ENCODE measurements at regions not wholly inside any gene's neighbourhood (a gene's known extent, or its start where the extent isn't known, plus 50 kb on each side); places are given as distances from the start of the nearest gene placed in this dataset.

DNA sequence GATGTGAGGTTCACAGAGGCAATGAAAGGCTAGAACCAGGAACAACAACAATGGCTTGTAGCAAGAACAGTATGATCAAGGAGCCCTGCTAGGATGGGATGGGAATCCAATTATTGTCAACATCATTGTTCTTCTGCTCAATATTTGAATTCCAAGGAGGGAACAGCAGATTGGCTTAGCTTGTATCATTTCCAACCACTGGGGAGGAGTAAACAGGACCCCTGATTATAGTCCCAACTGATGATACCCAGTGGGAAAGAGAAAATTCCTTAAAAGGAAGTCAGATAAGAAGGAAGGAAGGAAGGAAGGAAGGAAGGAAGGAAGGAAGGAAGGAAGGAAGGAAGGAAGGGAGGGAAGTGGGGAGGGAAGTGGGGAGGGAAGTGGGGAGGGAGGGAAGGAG lies 69.5 kb upstream of the ZC3H12C start:
- DNase-seq (ENCODE audit: low read depth in 2 of 2), result no peak

DNA sequence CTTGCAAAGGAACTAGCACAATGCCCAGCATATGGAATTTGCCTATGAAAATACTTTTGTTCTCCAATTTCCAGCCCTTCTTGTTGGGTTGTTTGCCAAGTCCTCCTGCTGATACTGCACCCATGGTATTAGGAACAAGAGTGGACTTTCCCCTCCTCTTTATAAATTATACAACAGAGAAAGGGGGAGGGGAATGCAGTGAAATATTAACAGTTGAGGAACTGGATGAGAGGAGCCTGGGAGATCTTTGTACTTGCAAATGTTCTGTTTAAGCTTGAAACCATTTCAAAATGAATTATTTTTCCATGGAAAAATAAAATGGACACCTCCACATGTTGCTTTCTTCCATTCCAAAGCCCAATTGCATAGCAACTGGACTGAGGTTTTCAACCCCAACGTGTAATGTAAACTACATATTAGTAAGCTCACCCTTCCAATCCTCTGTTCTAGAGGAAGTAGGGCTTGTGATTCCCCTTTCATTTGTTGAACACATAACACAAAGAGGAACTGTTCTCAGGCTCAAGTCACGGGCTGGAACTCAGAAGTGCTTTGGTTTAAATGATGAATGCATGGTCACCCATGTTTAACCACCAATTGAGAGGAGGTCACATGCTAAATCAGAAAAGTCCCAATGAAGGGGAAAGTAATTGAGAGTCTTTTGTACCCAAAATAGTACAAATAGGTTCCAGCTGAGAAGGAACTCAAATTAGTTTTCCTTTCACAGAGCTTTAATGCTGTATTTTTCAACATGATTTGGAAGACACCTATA lies 66.2 kb upstream of the ZC3H12C start:
- no peak for DNase-seq (ENCODE audit: low read depth in 2 of 2)

DNA sequence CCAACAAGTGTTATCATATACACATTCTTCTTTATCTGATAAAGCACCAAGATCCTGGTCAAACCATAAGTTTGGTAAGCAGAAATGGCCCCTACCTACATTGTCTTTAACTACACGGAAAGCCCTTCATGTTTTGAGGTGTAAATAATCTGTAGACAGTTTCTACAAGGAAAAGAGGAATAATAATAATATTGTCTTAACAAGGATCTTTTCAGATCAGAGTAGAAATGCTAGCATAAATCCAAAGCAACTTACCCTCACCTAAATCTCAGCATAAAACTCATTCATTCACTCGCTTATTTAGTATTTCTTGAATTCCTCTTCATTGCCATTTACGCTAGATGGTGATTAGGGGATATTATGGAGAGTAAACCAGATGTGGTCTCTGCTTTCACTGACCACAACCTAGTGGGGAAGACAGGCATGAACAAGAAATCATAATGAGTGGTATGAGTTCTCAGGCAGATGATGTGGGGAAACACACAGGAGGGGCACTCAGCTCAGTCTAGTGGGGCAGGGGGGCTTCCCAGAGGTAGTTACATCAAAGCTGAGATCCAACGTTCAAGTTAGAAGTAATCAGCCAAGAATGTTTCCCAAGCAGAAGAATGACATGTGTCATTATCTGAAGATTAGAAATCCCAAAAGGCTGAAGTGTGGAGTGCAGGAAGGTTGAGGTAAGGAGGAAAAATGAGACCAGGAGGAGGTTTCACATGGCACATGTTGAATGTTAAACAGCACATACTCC lies 65.4 kb upstream of the ZC3H12C start:
- no peak for DNase-seq (ENCODE audit: low read depth in 2 of 2)

DNA sequence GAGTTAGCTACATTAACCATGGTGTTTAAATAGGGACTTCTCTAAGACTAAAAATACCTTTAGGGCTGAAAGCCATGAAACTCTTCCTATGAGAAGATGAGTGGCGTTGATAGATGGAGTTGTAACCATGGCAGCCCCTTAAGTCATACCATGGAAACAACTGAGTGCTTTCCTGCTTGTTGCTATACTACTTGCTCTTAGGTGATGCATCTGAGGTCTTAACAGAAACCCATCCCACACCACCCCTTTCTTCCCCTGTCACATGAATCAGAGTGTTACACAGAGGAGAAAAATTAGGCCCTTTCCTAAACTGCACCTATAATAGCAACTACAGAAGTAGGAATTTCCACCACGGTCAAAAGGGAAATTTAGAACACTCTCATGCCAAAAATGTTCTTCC lies 64.3 kb upstream of the ZC3H12C start:
- no peak for DNase-seq (ENCODE audit: low read depth in 2 of 2)

DNA sequence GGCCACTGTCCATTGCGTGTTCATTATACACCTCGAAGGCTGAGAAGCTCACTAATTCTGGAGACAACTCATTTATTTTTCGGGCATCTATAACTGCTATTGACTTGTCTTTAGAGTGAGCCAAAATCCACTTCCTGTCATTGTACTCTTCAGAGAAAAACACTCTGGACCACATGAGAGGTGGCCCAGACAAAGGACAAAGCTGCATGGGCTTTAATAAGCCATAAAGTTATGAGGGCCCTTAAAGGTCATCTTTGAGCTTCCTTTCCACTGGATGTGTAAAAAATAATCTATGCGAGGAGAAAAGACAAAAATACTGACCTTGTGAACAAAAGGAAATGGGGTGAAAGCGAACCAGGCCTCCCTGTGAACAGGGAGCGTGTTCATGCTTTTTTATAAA lies 63.5 kb upstream of the ZC3H12C start:
- DNase-seq (ENCODE audit: low read depth in 2 of 2), result no peak

DNA sequence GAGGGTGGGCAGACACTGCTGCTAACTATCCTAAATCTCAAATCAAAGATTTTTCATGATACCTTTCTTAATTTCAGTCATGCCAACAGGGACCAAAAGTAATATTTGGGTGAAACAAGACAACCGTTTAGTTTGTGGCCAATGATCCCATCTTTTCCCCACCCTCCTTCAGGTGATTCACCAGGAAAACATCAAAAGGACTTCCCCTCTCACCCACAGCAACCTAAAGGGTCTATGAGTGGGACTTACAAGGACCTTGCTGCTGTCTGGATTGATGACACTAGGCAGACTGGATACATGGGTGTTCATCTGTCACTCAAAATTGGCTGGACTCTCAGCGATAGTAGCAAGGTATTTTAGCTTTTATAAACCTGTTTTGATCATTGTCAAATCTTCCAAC lies 62.0 kb upstream of the ZC3H12C start:
- DNase-seq (ENCODE audit: low read depth in 2 of 2), result no peak

DNA sequence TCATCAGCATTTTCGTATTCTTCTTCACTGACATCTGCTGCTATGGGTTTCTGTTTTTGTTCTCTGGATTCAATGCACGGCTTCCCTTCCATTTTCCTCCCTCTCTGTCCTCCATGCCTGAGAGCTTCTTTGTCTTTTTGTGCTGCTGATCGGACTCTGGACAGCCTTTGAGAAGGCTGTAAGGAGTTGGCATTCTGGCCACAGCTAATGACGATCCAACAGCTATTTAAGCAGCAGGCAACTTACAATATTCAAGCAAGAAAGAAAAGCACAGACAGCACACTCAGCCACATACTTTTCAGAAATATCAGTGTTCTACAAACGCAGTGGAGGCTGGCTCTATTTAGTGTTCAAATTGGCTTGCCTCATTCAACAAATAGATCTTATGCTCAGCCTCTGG lies 60.9 kb upstream of the ZC3H12C start:
- no peak for DNase-seq (ENCODE audit: low read depth in 2 of 2)

DNA sequence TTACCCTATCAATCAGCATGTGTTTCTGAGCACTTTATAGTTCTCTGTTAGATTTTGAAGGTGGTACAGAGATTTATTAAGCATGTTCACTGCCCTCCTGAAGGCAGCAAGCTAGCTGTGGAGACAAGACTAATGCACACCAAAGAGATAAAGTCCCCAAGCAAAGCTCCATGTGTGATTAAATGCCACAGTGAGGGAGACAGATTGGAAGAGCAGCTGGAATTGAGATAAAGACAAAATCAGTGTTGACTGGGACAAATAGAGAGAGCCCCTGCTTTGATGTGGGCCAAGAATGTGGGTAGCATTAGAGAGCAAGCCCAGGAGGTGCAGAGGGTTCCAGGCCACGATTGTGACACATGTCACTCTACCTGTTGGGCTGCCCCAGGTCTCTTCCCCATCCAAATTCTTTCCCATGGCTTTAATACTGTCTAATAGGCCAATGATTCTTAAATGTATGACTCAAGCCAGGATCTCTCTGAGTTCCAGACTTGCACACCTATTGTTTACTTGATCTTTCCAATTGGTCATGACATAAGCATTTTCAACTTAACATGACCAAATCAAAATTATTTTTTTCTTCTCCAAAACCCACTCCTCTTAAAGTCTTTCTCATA lies 60.1 kb upstream of the ZC3H12C start:
- no peak for DNase-seq (ENCODE audit: low read depth in 2 of 2)

DNA sequence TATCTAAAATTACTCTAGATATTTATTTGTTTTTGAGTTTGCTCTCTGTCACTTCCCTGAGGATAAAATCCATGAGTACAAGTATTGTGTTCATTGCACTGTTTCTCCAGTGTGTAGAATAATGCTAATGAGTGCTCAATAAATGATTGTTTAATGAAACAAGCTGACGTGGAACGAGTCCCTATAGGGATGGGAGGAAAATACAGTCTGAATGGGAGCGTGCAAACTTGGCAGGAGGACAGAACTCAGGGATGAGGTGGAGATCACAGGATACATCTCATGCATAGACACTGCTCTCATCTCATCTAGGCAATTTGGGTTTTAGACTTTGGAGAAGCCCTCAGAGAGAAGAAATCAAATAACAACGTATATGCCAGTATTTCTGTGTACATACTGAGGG lies 58.4 kb upstream of the ZC3H12C start:
- no peak for DNase-seq (ENCODE audit: low read depth in 2 of 2)

DNA sequence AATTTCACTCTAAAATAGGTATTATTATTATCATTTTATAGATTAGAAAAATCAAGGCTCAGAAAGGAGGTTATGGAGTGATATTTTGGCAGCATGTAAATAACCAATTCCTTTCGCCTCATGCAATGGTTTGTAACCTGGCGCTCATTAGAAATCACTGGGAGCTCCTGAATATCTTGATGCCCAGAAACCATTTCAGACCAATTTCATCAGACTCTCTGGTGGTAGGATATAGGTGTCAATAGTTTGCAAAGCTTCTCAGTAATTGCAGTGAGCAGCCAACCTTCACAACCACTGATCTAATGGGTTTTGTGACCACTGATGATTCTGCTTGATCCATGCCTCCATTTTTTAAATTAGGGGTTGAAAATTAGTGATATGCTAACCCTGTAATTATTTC lies 57.8 kb upstream of the ZC3H12C start:
- no peak for DNase-seq (ENCODE audit: low read depth in 2 of 2)

DNA sequence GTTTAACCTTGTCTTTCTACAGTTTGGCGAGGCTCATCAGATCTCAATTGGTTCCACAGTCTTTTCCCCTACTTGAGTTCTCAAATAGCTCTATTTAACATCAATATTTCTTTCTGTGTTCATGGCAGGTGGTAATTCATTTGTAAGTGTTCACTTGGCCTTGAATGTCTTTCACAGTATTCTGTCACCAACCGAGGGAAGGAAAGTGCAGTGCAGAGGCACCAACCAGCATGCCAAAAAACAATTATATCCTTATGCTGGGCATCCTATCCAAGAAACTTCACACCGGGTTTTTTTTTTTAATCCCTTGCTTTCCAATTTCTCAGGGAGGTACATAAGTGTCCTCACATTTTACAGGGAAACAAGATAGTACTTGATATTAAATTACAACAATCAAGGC lies 55.0 kb upstream of the ZC3H12C start:
- no peak for DNase-seq (ENCODE audit: low read depth in 2 of 2)
